HG02938 (cell line): ENCODE measurements at regions not wholly inside any gene's neighbourhood (a gene's known extent, or its start where the extent isn't known, plus 50 kb on each side); places are given as distances from the start of the nearest gene placed in this dataset.
"Not testable (repeated sequence)": the region's sequence is repeated elsewhere in the genome, so short reads cannot be mapped to it uniquely, and the experiment has no call there.

Source experiments
- ATAC-seq: cut with Tn5 transposase; IDR thresholded peaks from one replicate; pipeline ENCODE4 v1.9.1; 2021; ENCODE audit warnings: mild to moderate bottlenecking, moderate library complexity; ENCODE audit not compliant: unreplicated experiment

GRCh38 chr1:78291872-78292271 lies 198.9 kb upstream of the PTGFR start:
- ATAC-seq = no peak

- ATAC-seq = no peak
Observed at GRCh38 chr1:78292361-78292760, 198.4 kb upstream of the PTGFR start.

- ATAC-seq = no peak
Observed at GRCh38 chr1:78297836-78298235, 192.9 kb upstream of the PTGFR start.

DNA sequence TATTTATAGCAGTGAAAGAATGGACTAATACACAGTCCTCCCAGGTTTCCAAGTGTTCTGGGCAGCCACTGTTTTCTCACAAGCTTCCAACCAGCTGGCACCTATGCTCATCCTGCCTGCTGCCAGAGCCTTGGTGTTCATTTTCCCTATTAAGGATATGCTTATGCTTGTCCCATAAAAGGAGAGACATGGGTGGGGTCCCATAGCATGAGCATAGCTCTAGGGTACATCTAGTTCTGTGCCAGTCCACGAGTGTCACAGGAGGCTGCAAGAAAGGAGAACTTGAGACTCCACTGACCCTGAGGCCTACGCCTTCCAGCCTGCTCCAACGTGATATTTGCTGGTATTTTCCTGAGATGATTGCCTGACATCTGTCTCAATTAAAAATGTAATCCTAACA lies 192.4 kb upstream of the PTGFR start:
- no peak for ATAC-seq

GRCh38 chr1:78301141-78301540 lies 189.6 kb upstream of the PTGFR start:
- ATAC-seq = no peak

DNA sequence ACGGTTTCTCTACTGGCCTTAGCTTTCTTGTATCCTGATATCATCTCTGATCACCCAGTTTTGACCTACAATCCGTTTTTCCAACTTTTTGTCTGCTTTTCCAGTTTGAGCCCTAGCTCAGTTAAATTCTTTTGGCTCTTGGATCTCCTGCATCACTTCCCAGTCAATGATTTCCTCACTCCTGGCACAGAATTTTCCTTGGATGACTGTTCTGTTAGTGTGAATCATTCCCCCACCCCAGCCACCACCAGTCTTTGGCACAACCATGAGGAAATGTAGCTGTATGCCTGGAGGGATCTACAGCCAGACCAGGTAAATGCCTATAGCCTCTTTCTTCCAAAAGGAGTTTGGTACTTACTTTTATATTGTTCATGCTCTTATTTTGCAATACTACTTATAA lies 187.2 kb upstream of the PTGFR start:
- no peak for ATAC-seq

DNA sequence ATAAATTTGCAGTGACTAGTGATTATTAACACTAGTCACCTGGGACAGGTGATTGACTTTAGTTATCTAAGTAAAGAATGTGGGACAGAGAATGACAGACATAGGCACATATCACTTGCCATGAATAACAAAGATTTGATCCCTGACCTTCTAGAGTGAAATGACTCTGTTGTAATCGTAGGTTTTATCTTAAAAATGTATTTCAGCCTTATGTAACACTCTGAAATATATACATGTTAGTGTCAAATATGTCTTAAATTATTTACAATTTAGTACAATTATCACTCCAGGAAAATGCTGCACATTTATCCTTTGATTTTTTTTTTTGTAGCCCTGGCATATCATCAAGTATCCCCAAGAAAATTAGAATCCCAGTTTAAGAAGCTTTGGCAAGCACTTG lies 186.4 kb upstream of the PTGFR start:
- ATAC-seq = no peak

GRCh38 chr1:78304761-78305160 lies 186.0 kb upstream of the PTGFR start:
- no peak for ATAC-seq

DNA sequence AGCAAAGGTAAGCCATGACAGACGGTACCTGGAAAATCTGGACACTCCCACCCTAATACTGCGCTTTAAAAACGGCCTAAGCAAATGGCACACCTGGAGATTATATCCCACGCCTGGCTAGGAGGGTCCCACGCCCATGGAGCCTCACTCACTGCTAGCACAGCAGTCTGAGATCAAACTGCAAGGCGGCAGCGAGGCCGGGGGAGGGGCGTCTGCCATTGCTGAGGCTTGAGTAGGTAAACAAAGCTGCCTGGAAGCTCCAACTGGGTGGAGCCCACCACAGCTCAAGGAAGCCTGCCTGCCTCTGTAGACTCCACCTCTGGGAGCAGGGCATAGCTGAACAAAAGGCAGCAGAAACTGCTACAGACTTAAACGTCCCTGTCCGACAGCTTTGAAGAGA lies 180.5 kb upstream of the PTGFR start:
- ATAC-seq = not testable (repeated sequence)

DNA sequence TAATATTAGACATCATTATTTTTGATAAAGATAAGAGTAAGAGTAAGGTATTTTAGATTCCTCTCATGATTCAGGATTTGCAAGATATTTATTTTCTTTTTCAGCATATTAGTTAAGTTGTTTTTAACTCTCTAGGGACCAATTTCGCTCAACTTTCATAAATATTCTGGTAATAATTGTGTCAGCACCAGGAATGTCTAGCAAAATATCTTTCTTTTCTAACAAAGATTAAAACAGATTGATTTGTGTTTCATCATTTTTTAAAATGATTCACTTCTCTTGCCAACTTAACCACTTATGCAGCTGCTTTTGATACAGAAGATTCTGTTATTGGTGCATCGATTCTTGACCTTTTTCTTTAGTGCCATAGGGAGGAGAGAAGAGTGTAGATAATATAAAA lies 172.8 kb upstream of the PTGFR start:
- no peak for ATAC-seq

DNA sequence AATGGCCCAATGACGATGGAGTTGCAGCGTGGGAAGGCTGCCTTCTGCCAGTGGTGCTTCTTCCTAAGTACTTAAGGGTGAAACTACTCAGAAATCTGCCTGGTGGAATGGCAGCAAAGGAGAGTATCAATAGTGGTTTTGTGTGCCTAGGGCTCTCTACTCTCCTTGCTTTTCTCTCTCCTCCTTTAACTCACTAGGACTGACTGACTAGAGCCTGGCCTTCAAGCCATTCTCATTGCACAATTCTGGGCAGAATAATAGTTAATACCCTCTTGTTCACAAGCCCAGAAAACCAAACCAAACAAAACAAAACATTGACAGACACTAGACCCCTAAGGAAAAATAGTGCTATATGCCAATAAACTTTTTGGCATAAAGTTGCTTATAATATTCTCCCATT lies 171.2 kb upstream of the PTGFR start:
- ATAC-seq = no peak

- ATAC-seq = no peak
Observed at GRCh38 chr1:78322928-78323680, 167.7 kb upstream of the PTGFR start.

- ATAC-seq = no peak
Observed at GRCh38 chr1:78325293-78325692, 165.5 kb upstream of the PTGFR start.

- ATAC-seq = no peak
Observed at GRCh38 chr1:78329475-78329874, 161.3 kb upstream of the PTGFR start.

- no peak for ATAC-seq
Observed at GRCh38 chr1:78331799-78332198, 159.0 kb upstream of the PTGFR start.

- peak; percentile 70 for ATAC-seq
Observed at GRCh38 chr1:78333502-78333901, 157.3 kb upstream of the PTGFR start.

GRCh38 chr1:78334114-78334513 lies 156.7 kb upstream of the PTGFR start:
- ATAC-seq = no peak

DNA sequence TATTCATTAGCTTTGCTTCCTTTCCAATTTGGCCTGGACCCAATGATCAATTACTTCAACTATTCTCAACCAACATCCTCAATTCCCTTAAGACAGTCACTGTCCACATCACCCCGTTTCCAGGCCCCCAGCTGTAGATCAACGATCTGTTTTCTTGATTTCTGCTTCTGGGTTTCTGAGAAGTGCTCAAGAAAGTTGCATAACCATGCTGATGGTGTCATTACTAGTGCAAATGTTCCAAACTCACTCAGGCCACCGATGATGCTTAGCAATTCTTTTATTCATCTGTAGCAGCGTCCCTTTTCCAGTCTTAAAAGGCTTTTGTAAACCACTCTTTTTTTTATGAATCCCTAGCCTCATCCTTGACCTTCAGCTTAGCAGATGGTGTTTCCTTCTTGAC lies 155.8 kb upstream of the PTGFR start:
- ATAC-seq = no peak

- ATAC-seq = not testable (repeated sequence)
Observed at GRCh38 chr1:78336751-78337150, 154.0 kb upstream of the PTGFR start.

DNA sequence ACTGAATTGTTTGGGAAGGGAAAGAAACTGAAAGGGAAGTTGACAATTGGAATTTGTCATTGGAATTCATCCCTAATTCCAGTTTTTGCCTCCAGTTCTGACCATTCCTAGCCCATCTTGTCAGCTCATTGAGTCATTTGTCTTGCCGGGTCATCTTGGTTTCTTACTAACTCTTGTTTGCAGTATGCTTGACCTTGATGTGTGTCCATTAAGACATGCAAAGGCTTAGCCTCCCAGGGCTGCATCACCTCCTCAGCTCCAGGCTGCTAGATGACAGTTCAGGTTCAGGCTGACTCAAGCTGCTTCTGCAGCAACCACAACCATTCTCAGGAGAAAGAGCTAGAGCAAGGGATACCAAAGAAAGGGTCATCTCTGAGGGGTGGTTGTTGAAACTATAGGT lies 151.3 kb upstream of the PTGFR start:
- no peak for ATAC-seq

DNA sequence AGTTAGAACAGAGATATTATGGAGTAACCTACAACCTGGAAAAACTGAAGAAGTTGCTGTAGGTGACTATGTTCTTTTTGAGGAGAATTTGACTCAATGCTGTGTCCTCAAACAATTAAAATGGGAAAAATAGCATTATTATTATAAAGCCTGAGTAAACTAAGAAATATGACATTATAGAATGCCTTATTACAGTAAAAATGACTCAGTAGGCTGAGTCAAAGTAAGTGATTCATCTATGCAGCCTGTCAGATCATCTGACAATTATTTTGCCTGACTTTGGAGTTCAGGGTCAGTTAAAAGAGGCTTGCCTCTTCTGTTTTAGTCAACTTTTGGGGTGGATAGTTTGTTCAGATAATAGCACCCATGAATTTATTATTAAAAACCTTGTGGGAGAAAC lies 150.8 kb upstream of the PTGFR start:
- no peak for ATAC-seq

GRCh38 chr1:78348496-78349284 lies 142.1 kb upstream of the PTGFR start:
- no peak for ATAC-seq
